Neural cell (in vitro differentiated cells): ENCODE measurements at regions not wholly inside any gene's neighbourhood (a gene's known extent, or its start where the extent isn't known, plus 50 kb on each side); places are given as distances from the start of the nearest gene placed in this dataset.

Experiments used
- H2AFZ ChIP-seq: fragments of 200-600, 300-800 bp; sonication (generic), shearing (Covaris generic); 2 replicates; pipeline ENCODE4 v1.6.0; 2014; ENCODE audit warnings: low read depth, mild to moderate bottlenecking, antibody characterized with exemption, low read length, moderate library complexity
- H3F3A ChIP-seq: fragments of 200-600 bp; shearing (Covaris generic); 2 replicates; pipeline ENCODE4 v1.6.1; 2016; ENCODE audit warnings: mild to moderate bottlenecking, moderate library complexity, mixed read lengths, antibody characterized with exemption, low read length; ENCODE audit not compliant: insufficient read depth, poor library complexity, severe bottlenecking
- H3K27ac ChIP-seq: fragments of 200-600, 300-800 bp; sonication (generic), shearing (Covaris generic); 2 replicates; pipeline ENCODE4 v1.5.1; 2014; ENCODE audit warnings: mild to moderate bottlenecking, low read length, moderate library complexity
- H3K27me3 ChIP-seq: fragments of 300-800, 200-600 bp; sonication (generic), shearing (Covaris generic); 2 replicates; pipeline ENCODE4 v1.6.0; 2014; ENCODE audit warnings: mild to moderate bottlenecking, low read depth, low read length, moderate library complexity; ENCODE audit not compliant: insufficient read depth
- H3K36me3 ChIP-seq: fragments of 300-800, 200-600 bp; sonication (generic), shearing (Covaris generic); 2 replicates; pipeline ENCODE4 v1.5.1; 2014; ENCODE audit warnings: mild to moderate bottlenecking, antibody characterized with exemption, low read length, moderate library complexity; ENCODE audit not compliant: insufficient read depth
- H3K4me2 ChIP-seq: fragments of 300-800, 200-600 bp; sonication (generic), shearing (Covaris generic); 2 replicates; pipeline ENCODE4 v1.6.0; 2014; ENCODE audit warnings: mild to moderate bottlenecking, low read length
- H3K4me3 ChIP-seq: fragments of 300-800, 200-600 bp; sonication (generic), shearing (Covaris generic); 2 replicates; pipeline ENCODE4 v1.5.1; 2014; ENCODE audit warnings: mild to moderate bottlenecking, low read length, moderate library complexity
- H3K79me2 ChIP-seq: fragments of 200-600 bp; shearing (Covaris generic); replicated peaks from 2 replicates; pipeline ENCODE4 v1.6.0; 2014; ENCODE audit warnings: mild to moderate bottlenecking, low read length, moderate library complexity; ENCODE audit not compliant: insufficient read depth
- H3K9ac ChIP-seq: fragments of 300-800, 200-600 bp; sonication (generic), shearing (Covaris generic); 2 replicates; pipeline ENCODE4 v1.6.1; 2016; ENCODE audit warnings: mild to moderate bottlenecking, low read length, mixed read lengths
- H3K9me2 ChIP-seq: fragments of 200-600 bp; shearing (Covaris generic); 2 replicates; pipeline ENCODE4 v1.6.1; 2016; ENCODE audit warnings: mild to moderate bottlenecking, low read length, mixed read lengths; ENCODE audit not compliant: insufficient read depth
- H3K9me3 ChIP-seq: fragments of 200-600, 300-800 bp; sonication (generic), shearing (Covaris generic); 2 replicates; pipeline ENCODE4 v1.6.1; 2016; ENCODE audit warnings: mild to moderate bottlenecking, mixed run types, low read length, moderate library complexity, mixed read lengths
- H4K20me1 ChIP-seq: fragments of 200-600 bp; shearing (Covaris generic); 2 replicates; pipeline ENCODE4 v1.6.1; 2016; ENCODE audit warnings: mild to moderate bottlenecking, mixed run types; ENCODE audit not compliant: insufficient read depth
- EP300 ChIP-seq: fragments of 450-650 bp; conservative IDR thresholded peaks from 2 replicates; pipeline ENCODE4 v1.6.1; 2014; ENCODE audit warnings: antibody characterized with exemption, mild to moderate bottlenecking, moderate library complexity; ENCODE audit not compliant: poor library complexity, severe bottlenecking
- EZH2 ChIP-seq: fragments of 200-600, 300-800 bp; shearing (Covaris generic), sonication (generic); IDR thresholded peaks from 2 replicates; pipeline ENCODE4 v1.6.1; 2014; ENCODE audit warnings: antibody characterized with exemption, low read length, borderline replicate concordance, mild to moderate bottlenecking; ENCODE audit not compliant: insufficient read depth, poor library complexity, severe bottlenecking
- MXI1 ChIP-seq: fragments of 450-650 bp; conservative IDR thresholded peaks from 2 replicates; pipeline ENCODE4 v1.6.1; 2014; ENCODE audit warnings: antibody characterized with exemption, mild to moderate bottlenecking; ENCODE audit not compliant: poor library complexity, severe bottlenecking
- POLR2AphosphoS5 ChIP-seq: IDR thresholded peaks from 2 replicates; pipeline ENCODE4 v1.6.1; 2012
- RAD21 ChIP-seq: fragments of 450-650 bp; conservative IDR thresholded peaks from 2 replicates; pipeline ENCODE4 v1.6.1; 2014; ENCODE audit warnings: antibody characterized with exemption, mild to moderate bottlenecking, moderate library complexity
- SMC3 ChIP-seq: fragments of 450-650 bp; conservative IDR thresholded peaks from 2 replicates; pipeline ENCODE4 v1.6.1; 2014; ENCODE audit warnings: antibody characterized with exemption, mild to moderate bottlenecking, moderate library complexity; ENCODE audit not compliant: poor library complexity
- TAF1 ChIP-seq: IDR thresholded peaks from 2 replicates; pipeline ENCODE4 v1.6.1; 2012; ENCODE audit warnings: low read depth
- TF ChIP-seq, protein P1 (sequence below): fragments of 450-650 bp; IDR thresholded peaks from 2 replicates; pipeline ENCODE4 v1.5.1; 2014; ENCODE audit warnings: antibody characterized with exemption, mild to moderate bottlenecking, moderate library complexity; ENCODE audit not compliant: poor library complexity, severe bottlenecking
- TF ChIP-seq, protein P2 (sequence below): IDR thresholded peaks from 2 replicates; pipeline ENCODE4 v1.6.1; 2012; ENCODE audit warnings: borderline replicate concordance

DNA sequence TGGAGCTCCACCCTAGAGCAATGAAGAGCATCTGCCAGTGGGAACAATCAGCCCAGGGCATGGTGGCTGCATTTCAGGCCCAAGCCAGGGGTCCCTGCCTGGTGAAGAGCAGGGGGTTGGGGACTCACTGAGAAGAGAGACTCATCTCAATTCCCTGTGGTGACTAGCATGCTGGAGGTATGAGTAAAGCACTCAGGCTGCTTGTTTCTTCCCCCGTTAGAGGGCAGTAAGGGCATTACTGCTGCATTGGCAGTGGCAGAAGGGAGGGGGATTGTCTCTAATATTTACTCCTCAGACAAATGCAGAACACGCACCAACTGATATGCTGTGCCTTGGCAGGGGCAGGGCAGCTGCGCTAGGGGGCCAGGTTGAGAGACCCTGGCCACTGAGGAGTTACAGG lies 329.1 kb downstream of the SLITRK5 start:
- Histone ChIP-seq H3K36me3 (no peaks in the 10 kb centered on the region), H3K9me2 (no peaks in the 10 kb centered on the region), H3K27me3 (no peaks in the 10 kb centered on the region), H3K79me2 (no peaks in the 10 kb centered on the region), H3F3A (no peaks in the 10 kb centered on the region), H3K4me2 (no peak overlapping the region), H2AFZ (no peak overlapping the region), H3K27ac (no peak overlapping the region), H3K9me3 (no peaks in the 10 kb centered on the region), H3K4me3 (no peak overlapping the region), H3K9ac (no peak overlapping the region), H4K20me1 (no peaks in the 10 kb centered on the region)
- no peak for TF ChIP-seq TAF1
- TF ChIP-seq RAD21: no peak
- TF ChIP-seq, protein P1, sequence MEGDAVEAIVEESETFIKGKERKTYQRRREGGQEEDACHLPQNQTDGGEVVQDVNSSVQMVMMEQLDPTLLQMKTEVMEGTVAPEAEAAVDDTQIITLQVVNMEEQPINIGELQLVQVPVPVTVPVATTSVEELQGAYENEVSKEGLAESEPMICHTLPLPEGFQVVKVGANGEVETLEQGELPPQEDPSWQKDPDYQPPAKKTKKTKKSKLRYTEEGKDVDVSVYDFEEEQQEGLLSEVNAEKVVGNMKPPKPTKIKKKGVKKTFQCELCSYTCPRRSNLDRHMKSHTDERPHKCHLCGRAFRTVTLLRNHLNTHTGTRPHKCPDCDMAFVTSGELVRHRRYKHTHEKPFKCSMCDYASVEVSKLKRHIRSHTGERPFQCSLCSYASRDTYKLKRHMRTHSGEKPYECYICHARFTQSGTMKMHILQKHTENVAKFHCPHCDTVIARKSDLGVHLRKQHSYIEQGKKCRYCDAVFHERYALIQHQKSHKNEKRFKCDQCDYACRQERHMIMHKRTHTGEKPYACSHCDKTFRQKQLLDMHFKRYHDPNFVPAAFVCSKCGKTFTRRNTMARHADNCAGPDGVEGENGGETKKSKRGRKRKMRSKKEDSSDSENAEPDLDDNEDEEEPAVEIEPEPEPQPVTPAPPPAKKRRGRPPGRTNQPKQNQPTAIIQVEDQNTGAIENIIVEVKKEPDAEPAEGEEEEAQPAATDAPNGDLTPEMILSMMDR: no peak
- TF ChIP-seq, protein P2, sequence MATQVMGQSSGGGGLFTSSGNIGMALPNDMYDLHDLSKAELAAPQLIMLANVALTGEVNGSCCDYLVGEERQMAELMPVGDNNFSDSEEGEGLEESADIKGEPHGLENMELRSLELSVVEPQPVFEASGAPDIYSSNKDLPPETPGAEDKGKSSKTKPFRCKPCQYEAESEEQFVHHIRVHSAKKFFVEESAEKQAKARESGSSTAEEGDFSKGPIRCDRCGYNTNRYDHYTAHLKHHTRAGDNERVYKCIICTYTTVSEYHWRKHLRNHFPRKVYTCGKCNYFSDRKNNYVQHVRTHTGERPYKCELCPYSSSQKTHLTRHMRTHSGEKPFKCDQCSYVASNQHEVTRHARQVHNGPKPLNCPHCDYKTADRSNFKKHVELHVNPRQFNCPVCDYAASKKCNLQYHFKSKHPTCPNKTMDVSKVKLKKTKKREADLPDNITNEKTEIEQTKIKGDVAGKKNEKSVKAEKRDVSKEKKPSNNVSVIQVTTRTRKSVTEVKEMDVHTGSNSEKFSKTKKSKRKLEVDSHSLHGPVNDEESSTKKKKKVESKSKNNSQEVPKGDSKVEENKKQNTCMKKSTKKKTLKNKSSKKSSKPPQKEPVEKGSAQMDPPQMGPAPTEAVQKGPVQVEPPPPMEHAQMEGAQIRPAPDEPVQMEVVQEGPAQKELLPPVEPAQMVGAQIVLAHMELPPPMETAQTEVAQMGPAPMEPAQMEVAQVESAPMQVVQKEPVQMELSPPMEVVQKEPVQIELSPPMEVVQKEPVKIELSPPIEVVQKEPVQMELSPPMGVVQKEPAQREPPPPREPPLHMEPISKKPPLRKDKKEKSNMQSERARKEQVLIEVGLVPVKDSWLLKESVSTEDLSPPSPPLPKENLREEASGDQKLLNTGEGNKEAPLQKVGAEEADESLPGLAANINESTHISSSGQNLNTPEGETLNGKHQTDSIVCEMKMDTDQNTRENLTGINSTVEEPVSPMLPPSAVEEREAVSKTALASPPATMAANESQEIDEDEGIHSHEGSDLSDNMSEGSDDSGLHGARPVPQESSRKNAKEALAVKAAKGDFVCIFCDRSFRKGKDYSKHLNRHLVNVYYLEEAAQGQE: no peak
- no peak for TF ChIP-seq EZH2
- no peak for TF ChIP-seq MXI1
- TF ChIP-seq SMC3: no peak
- no peak for TF ChIP-seq EP300
- no peak for TF ChIP-seq POLR2AphosphoS5

DNA sequence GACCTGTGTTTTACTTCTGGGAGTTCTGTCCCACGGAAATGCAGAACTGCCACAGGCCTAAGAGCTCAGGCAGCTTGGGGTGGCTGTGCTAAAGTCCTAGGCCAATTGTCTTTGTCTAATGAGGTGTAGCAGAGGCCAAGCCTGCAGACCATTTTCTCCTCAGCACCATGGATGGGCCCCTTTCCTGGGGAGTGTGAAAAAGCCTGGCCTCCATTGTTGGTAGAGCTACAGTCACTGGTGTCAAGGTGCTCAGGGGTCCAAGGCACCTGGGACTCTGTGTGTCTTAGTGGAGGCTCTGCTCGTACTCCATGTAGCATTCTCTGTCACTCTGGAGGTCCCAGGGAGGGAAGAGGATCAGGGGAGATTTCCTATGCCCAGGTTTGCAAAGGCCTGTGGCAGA lies 329.6 kb downstream of the SLITRK5 start:
- no peaks in the 10 kb centered on the region for H3K36me3 ChIP-seq
- TF ChIP-seq, protein P1: no peak
- TF ChIP-seq MXI1 (no peak), SMC3 (no peak), EP300 (no peak), POLR2AphosphoS5 (no peak), RAD21 (no peak)
- H2AFZ ChIP-seq: no peak overlapping the region
- no peaks in the 10 kb centered on the region for H3K27me3 ChIP-seq
- no peaks in the 10 kb centered on the region for H3K9me2 ChIP-seq
- H3K9ac ChIP-seq: no peak overlapping the region
- no peaks in the 10 kb centered on the region for H3K9me3 ChIP-seq
- H3K4me3 ChIP-seq: no peak overlapping the region
- H3F3A ChIP-seq: no peaks in the 10 kb centered on the region
- no peaks in the 10 kb centered on the region for H4K20me1 ChIP-seq
- H3K27ac ChIP-seq: no peak overlapping the region
- no peak overlapping the region for H3K4me2 ChIP-seq
- H3K79me2 ChIP-seq: no peaks in the 10 kb centered on the region
